ENCODE measurements at regions not wholly inside any gene's neighbourhood (a gene's known extent, or its start where the extent isn't known, plus 50 kb on each side); places are given as distances from the start of the nearest gene placed in this dataset.

DNA sequence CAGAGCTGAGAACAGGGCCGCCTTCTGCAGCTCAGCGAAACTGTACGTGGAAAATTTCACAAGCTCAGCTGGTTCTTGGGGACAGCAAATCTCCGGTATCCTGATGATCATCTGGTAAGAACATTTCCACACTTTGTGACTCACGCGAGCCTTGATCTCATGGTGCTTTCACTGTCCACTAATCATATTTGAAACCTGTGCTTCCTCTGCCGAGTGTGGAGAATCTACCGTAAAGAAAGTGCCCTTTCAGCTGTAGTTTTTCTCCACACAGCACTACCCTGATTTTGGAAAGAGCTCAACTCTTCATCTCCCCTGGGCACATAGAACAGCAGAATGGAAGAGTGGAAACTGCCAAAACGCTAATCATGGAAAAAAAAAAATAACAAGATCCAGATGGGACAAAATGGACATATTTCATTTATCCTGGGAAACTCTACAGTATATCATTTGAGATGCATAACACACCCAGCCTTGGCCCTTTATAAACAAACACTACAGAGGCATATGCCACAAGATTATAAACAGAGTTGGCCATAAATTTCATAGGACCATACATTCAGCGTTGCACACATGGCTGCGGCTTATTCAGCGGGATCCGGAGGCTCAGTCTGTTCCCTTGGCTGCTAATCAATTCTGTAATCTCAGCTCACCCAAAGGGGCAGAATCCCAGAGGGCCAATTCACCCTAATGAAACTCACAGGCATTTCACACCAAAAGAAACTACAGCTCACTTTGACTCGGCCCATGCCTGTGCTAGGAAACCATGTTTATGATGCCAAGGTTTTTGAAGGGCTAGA lies 434.5 kb downstream of the HDGFL1 start:
- Histone ChIP-seq H2BK5ac (ENCODE audit: insufficient read length, low read length) (no peak overlapping the region), H2AFZ (ENCODE audit: low read length) (no peak overlapping the region), H3K4me2 (ENCODE audit: insufficient read depth, insufficient read length, low read length) (no peak overlapping the region), H3K27ac (ENCODE audit: insufficient read length, low read depth, low read length) (no peak overlapping the region), H2BK20ac (ENCODE audit: low read depth, low read length, poor library complexity, severe bottlenecking) (no peak overlapping the region), H3K9me3 (ENCODE audit: control insufficient read depth, low read depth, low read length) (no peaks in the 10 kb centered on the region), H3K79me1 (ENCODE audit: insufficient read depth, low read depth, low read length, poor library complexity, severe bottlenecking) (no peaks in the 10 kb centered on the region), H2BK15ac (ENCODE audit: low read depth, low read length) (no peak overlapping the region), H4K91ac (ENCODE audit: insufficient read length, low read depth, low read length) (no peak overlapping the region), H2BK120ac (ENCODE audit: low read depth, low read length, poor library complexity, severe bottlenecking) (no peak overlapping the region), H4K20me1 (ENCODE audit: control insufficient read depth, insufficient read depth, insufficient read length) (no peaks in the 10 kb centered on the region), H3K23me2 (ENCODE audit: insufficient read length, low read depth, low read length, poor library complexity, severe bottlenecking) (no peaks in the 10 kb centered on the region), H4K8ac (replicated peaks; ENCODE audit: insufficient read length, low read depth, low read length) (no peak overlapping the region), H3K4me1 (ENCODE audit: insufficient read depth, low read length) (peaks cover 6% of the 10 kb centered on the region; the same call in 1 of the 2 replicates), H3K56ac (ENCODE audit: insufficient read length, low read depth, low read length) (no peak overlapping the region), H3K4ac (ENCODE audit: low read depth, low read length) (no peak overlapping the region), H3K18ac (ENCODE audit: insufficient read length, low read depth, low read length) (no peak overlapping the region), H3K27me3 (ENCODE audit: insufficient read depth, low read length) (no peaks in the 10 kb centered on the region), H4K5ac (ENCODE audit: insufficient read length, low read depth, low read length) (no peak overlapping the region), H2BK12ac (ENCODE audit: insufficient read length, low read depth, low read length) (no peak overlapping the region), H3K79me2 (ENCODE audit: insufficient read depth, low read length) (no peaks in the 10 kb centered on the region), H3K23ac (ENCODE audit: insufficient read length, low read depth, low read length) (no peak overlapping the region), H3K14ac (ENCODE audit: insufficient read depth, low read length) (no peak overlapping the region), H2AK5ac (ENCODE audit: insufficient read length, low read length) (no peak overlapping the region), H3T11ph (ENCODE audit: low read length) (no peak overlapping the region), H3K9ac (ENCODE audit: extremely low read depth, insufficient read length, low read length) (no peak overlapping the region)
- H3K36me3 Mint-ChIP-seq (ENCODE audit: insufficient read depth in 1 of 3, low read depth in 3 of 3) = peaks cover 2 to 9% (median 3%) of the 10 kb centered on the region in 3 experiments; a peak in 4 of 7 replicates
- DNase-seq = no peak
- TF ChIP-seq, protein P1, sequence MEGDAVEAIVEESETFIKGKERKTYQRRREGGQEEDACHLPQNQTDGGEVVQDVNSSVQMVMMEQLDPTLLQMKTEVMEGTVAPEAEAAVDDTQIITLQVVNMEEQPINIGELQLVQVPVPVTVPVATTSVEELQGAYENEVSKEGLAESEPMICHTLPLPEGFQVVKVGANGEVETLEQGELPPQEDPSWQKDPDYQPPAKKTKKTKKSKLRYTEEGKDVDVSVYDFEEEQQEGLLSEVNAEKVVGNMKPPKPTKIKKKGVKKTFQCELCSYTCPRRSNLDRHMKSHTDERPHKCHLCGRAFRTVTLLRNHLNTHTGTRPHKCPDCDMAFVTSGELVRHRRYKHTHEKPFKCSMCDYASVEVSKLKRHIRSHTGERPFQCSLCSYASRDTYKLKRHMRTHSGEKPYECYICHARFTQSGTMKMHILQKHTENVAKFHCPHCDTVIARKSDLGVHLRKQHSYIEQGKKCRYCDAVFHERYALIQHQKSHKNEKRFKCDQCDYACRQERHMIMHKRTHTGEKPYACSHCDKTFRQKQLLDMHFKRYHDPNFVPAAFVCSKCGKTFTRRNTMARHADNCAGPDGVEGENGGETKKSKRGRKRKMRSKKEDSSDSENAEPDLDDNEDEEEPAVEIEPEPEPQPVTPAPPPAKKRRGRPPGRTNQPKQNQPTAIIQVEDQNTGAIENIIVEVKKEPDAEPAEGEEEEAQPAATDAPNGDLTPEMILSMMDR (conservative IDR thresholded peaks at IDR 0.05) = no peak
- no CpG with 5 or more reads among the region's 14 CpGs for WGBS (ENCODE audit: extremely low coverage, insufficient read length, low lambda C conversion rate)
- peaks cover 17 to 19% of the 10 kb centered on the region in 2 experiments for H3K4me1 Mint-ChIP-seq
- H3K27me3 Mint-ChIP-seq (ENCODE audit: low read depth) = no peaks in the 10 kb centered on the region
- H3K4me3 Mint-ChIP-seq = no peak overlapping the region
- no peak overlapping the region for H3K27ac Mint-ChIP-seq
- peaks cover 8 to 11% of the 10 kb centered on the region in 2 experiments; a peak in 4 of 5 replicates for H3K9me3 Mint-ChIP-seq
